LNCaP clone FGC (cell line): ENCODE measurements at regions not wholly inside any gene's neighbourhood (a gene's known extent, or its start where the extent isn't known, plus 50 kb on each side); places are given as distances from the start of the nearest gene placed in this dataset.
"Not testable (repeated sequence)": the region's sequence is repeated elsewhere in the genome, so short reads cannot be mapped to it uniquely, and the experiment has no call there.

Source experiments
- DNase-seq: peaks from one replicate; pipeline ENCODE4 v3.0.0-alpha.2; 2011; ENCODE audit warnings: low read depth
- H3K4me3 ChIP-seq: 2 replicates; pipeline ENCODE4 v1.5.1; 2011; ENCODE audit warnings: mild to moderate bottlenecking, low read depth, low read length, control low read depth
- TF ChIP-seq, protein P1 (sequence below): IDR thresholded peaks from 2 replicates; pipeline ENCODE4 v1.5.1; 2012; ENCODE audit warnings: mild to moderate bottlenecking; ENCODE audit not compliant: control insufficient read depth, insufficient read depth; ENCODE audit errors: extremely low read depth

DNA sequence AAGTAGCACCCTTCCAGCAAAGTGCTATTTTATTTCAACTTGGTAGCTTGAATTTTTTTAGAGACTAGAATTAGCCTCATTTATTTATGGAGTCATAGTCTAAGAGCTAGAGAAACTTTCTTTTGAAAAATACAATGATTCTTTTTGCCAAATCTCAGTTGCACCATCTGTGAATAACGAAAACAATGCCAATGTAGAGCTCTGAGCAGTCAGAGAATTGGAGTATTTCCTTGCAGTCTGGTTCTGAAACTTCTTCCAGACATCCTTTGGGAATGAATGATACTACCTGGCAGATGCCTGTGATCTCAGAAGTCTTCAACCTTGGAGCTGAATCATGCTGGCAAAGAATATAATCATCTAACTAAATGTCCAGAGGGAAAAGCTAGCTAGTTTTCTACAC lies 511.5 kb upstream of the CYLC2 start:
- TF ChIP-seq, protein P1, sequence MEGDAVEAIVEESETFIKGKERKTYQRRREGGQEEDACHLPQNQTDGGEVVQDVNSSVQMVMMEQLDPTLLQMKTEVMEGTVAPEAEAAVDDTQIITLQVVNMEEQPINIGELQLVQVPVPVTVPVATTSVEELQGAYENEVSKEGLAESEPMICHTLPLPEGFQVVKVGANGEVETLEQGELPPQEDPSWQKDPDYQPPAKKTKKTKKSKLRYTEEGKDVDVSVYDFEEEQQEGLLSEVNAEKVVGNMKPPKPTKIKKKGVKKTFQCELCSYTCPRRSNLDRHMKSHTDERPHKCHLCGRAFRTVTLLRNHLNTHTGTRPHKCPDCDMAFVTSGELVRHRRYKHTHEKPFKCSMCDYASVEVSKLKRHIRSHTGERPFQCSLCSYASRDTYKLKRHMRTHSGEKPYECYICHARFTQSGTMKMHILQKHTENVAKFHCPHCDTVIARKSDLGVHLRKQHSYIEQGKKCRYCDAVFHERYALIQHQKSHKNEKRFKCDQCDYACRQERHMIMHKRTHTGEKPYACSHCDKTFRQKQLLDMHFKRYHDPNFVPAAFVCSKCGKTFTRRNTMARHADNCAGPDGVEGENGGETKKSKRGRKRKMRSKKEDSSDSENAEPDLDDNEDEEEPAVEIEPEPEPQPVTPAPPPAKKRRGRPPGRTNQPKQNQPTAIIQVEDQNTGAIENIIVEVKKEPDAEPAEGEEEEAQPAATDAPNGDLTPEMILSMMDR, result no peak
- no peak overlapping the region for H3K4me3 ChIP-seq
- no peak for DNase-seq

DNA sequence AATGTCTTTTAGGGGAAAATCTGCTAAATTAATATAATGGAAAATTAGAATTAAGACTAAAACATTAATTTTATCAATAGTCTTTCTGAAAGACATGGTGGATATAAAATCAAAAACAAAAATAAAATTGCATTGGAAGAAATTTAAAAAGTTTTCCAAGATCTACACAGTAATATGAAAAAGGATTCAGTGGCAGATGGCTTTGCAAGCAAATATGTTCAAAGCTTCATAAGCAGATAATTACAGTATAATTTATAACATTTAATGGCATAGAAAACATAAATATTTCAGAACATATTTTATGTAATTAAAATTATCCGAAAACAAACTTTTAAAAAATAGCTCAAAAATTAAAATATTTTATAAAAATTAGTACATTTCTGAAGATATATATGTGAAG lies 512.4 kb upstream of the CYLC2 start:
- no peak overlapping the region for H3K4me3 ChIP-seq
- no peak for DNase-seq
- TF ChIP-seq, protein P1, result no peak

- no peak overlapping the region for H3K4me3 ChIP-seq
- no peak for DNase-seq
- TF ChIP-seq, protein P1, result no peak
Measured at GRCh38 chr9:102479191-102479590, 515.9 kb upstream of the CYLC2 start.

- H3K4me3 ChIP-seq, result no peak overlapping the region
- DNase-seq, result no peak
- TF ChIP-seq, protein P1, result no peak
Measured at GRCh38 chr9:102474357-102474756, 520.8 kb upstream of the CYLC2 start.

GRCh38 chr9:102469430-102469829 lies 525.7 kb upstream of the CYLC2 start:
- not testable (repeated sequence) for DNase-seq

DNA sequence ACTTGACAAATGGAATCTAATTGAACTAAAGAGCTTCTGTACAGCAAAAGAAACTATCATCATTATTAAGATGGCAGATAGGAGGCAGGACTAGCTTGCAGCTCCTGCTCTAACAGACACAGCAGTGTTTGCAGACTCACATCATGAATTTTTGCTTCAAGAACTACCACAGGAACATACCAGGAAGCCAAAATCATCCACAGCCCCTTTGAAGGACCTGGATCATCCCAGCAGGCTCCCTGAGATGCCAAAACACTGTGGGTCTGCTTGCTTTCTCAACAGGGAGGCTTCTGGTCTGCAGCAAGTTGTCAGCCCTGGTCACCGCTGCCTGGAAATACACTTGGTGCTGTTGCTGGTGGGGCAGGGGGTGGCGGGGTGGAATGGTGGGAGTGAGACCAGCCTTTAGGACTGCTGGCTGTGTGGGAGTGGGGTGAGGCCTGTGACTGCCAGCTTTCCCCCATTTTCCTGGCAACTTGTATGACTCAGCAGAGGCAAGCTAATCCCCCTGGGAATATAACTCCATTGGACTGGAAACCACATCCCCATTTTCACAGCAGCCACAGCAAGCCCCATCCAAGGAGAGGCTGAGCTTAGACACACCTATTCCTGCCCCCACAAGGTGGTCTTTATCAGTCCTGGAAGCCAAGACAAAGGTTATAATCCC lies 533.8 kb upstream of the CYLC2 start:
- DNase-seq, result no peak
- no peak overlapping the region for H3K4me3 ChIP-seq
- TF ChIP-seq, protein P1, result no peak

More at GRCh38 chr9:102469430-102469829, 525.7 kb upstream of the CYLC2 start:
- H3K4me3 ChIP-seq, result not testable (repeated sequence)

DNA sequence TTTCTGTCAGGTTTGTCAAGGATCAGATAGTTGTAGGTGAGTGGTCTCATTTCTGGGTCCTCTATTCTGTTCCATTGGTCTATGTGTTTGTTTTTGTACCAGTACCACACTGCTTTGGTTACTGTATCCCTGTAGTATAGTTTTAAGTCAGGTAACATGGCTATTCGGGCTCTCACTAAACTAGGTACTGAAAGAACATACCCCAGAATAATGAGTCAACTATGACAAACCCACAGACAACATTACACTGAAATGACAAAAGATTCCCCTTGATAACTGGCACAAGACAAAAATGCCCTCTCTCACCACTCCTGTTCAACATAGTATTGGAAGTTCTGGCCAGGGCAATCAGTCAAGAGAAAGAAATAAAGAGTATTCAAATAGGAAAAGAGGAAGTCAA lies 535.3 kb upstream of the CYLC2 start:
- no peak for DNase-seq
- no peak overlapping the region for H3K4me3 ChIP-seq
- TF ChIP-seq, protein P1, result no peak
